Skeletal muscle satellite cell (primary cell): ENCODE measurements at regions not wholly inside any gene's neighbourhood (a gene's known extent, or its start where the extent isn't known, plus 50 kb on each side); places are given as distances from the start of the nearest gene placed in this dataset.

Source experiments
- H3K27me3 ChIP-seq: 2 replicates; pipeline ENCODE4 v1.7.0; 2013; ENCODE audit warnings: low read length; ENCODE audit not compliant: control insufficient read depth, insufficient read depth
- H3K36me3 ChIP-seq: 2 replicates; pipeline ENCODE4 v1.7.0; 2013; ENCODE audit warnings: mild to moderate bottlenecking, control low read depth, low read length; ENCODE audit not compliant: insufficient read depth
- H3K4me1 ChIP-seq: 2 replicates; pipeline ENCODE4 v1.7.0; 2013; ENCODE audit warnings: low read length; ENCODE audit not compliant: control insufficient read depth, insufficient read depth
- H3K4me2 ChIP-seq: 2 replicates; pipeline ENCODE4 v1.7.0; 2013; ENCODE audit warnings: mild to moderate bottlenecking, low read length
- H3K4me3 ChIP-seq: 2 replicates; pipeline ENCODE4 v1.7.0; 2013; ENCODE audit warnings: low read length
- H3K9ac ChIP-seq: 2 replicates; pipeline ENCODE4 v1.7.0; 2013; ENCODE audit warnings: mild to moderate bottlenecking, low read depth, low read length, moderate library complexity
- H3K9me3 ChIP-seq: replicated peaks from 2 replicates; pipeline ENCODE4 v1.7.0; 2013; ENCODE audit warnings: mild to moderate bottlenecking, control low read depth, low read length

GRCh38 chr13:42658019-42658418 is 84.1 kb downstream of the TNFSF11 start:
- Histone ChIP-seq H3K4me3 (no peak overlapping the region), H3K9ac (no peak overlapping the region), H3K9me3 (no peaks in the 10 kb centered on the region), H3K36me3 (no peaks in the 10 kb centered on the region), H3K4me1 (no peaks in the 10 kb centered on the region), H3K4me2 (no peak overlapping the region), H3K27me3 (peaks cover 81% of the 10 kb centered on the region)

- Histone ChIP-seq H3K4me2 (no peak overlapping the region), H3K9me3 (no peaks in the 10 kb centered on the region), H3K9ac (no peak overlapping the region), H3K4me1 (no peaks in the 10 kb centered on the region), H3K36me3 (no peaks in the 10 kb centered on the region), H3K4me3 (no peak overlapping the region), H3K27me3 (peaks cover 79% of the 10 kb centered on the region)
Observed at GRCh38 chr13:42660333-42660965, 86.5 kb downstream of the TNFSF11 start.

- H3K4me3 ChIP-seq, result no peak overlapping the region
- peaks cover 38% of the 10 kb centered on the region for H3K27me3 ChIP-seq
Observed at GRCh38 chr13:42667638-42668037, 93.7 kb downstream of the TNFSF11 start.

GRCh38 chr13:42671502-42671901 is 97.5 kb downstream of the TNFSF11 start:
- peaks cover 29% of the 10 kb centered on the region for H3K27me3 ChIP-seq
- peaks cover 3% of the 10 kb centered on the region for H3K9me3 ChIP-seq
- H3K4me1 ChIP-seq, result no peaks in the 10 kb centered on the region
- no peaks in the 10 kb centered on the region for H3K36me3 ChIP-seq
- no peak overlapping the region for H3K9ac ChIP-seq
- H3K4me2 ChIP-seq, result no peak overlapping the region
- no peak overlapping the region for H3K4me3 ChIP-seq

More at GRCh38 chr13:42667638-42668037, 93.7 kb downstream of the TNFSF11 start:
- H3K4me2 ChIP-seq, result no peak overlapping the region
- no peaks in the 10 kb centered on the region for H3K4me1 ChIP-seq
- peaks cover 3% of the 10 kb centered on the region for H3K9me3 ChIP-seq
- H3K36me3 ChIP-seq, result no peaks in the 10 kb centered on the region
- no peak overlapping the region for H3K9ac ChIP-seq

GRCh38 chr13:42673677-42674076 is 99.7 kb downstream of the TNFSF11 start:
- no peak overlapping the region for H3K4me3 ChIP-seq
- H3K9ac ChIP-seq, result no peak overlapping the region
- no peaks in the 10 kb centered on the region for H3K4me1 ChIP-seq
- H3K9me3 ChIP-seq, result no peaks in the 10 kb centered on the region
- H3K4me2 ChIP-seq, result no peak overlapping the region
- H3K27me3 ChIP-seq, result peaks cover 41% of the 10 kb centered on the region
- no peaks in the 10 kb centered on the region for H3K36me3 ChIP-seq

- Histone ChIP-seq H3K9me3 (no peaks in the 10 kb centered on the region), H3K9ac (no peak overlapping the region), H3K27me3 (peaks cover 35% of the 10 kb centered on the region), H3K4me1 (no peaks in the 10 kb centered on the region), H3K4me3 (no peak overlapping the region), H3K36me3 (no peaks in the 10 kb centered on the region), H3K4me2 (no peak overlapping the region)
Observed at GRCh38 chr13:42680748-42681147, 100.6 kb upstream of the FAM216B start.

- no peak overlapping the region for H3K4me3 ChIP-seq
- peaks cover 35% of the 10 kb centered on the region for H3K27me3 ChIP-seq
- H3K4me2 ChIP-seq, result no peak overlapping the region
- H3K4me1 ChIP-seq, result no peaks in the 10 kb centered on the region
- H3K36me3 ChIP-seq, result no peaks in the 10 kb centered on the region
- H3K9ac ChIP-seq, result no peak overlapping the region
- no peaks in the 10 kb centered on the region for H3K9me3 ChIP-seq
Observed at GRCh38 chr13:42681326-42682100, 99.9 kb upstream of the FAM216B start.

- H3K36me3 ChIP-seq, result no peaks in the 10 kb centered on the region
- peaks cover 25% of the 10 kb centered on the region for H3K27me3 ChIP-seq
- H3K4me3 ChIP-seq, result no peak overlapping the region
- H3K4me1 ChIP-seq, result no peaks in the 10 kb centered on the region
- H3K4me2 ChIP-seq, result no peak overlapping the region
- H3K9ac ChIP-seq, result no peak overlapping the region
- H3K9me3 ChIP-seq, result no peaks in the 10 kb centered on the region
Observed at GRCh38 chr13:42684226-42684625, 97.2 kb upstream of the FAM216B start.

GRCh38 chr13:42685751-42686150 is 95.6 kb upstream of the FAM216B start:
- Histone ChIP-seq H3K9me3 (no peaks in the 10 kb centered on the region), H3K4me3 (no peak overlapping the region), H3K4me2 (no peak overlapping the region), H3K36me3 (no peaks in the 10 kb centered on the region), H3K4me1 (no peaks in the 10 kb centered on the region), H3K27me3 (peaks cover 19% of the 10 kb centered on the region), H3K9ac (no peak overlapping the region)

- Histone ChIP-seq H3K4me2 (no peak overlapping the region), H3K4me1 (no peaks in the 10 kb centered on the region), H3K9ac (no peak overlapping the region), H3K9me3 (no peaks in the 10 kb centered on the region), H3K36me3 (no peaks in the 10 kb centered on the region), H3K27me3 (peaks cover 15% of the 10 kb centered on the region), H3K4me3 (no peak overlapping the region)
Observed at GRCh38 chr13:42686165-42686564, 95.2 kb upstream of the FAM216B start.

GRCh38 chr13:42688821-42689220 is 92.6 kb upstream of the FAM216B start:
- Histone ChIP-seq H3K36me3 (no peaks in the 10 kb centered on the region), H3K27me3 (peaks cover 11% of the 10 kb centered on the region), H3K4me2 (no peak overlapping the region), H3K4me1 (no peaks in the 10 kb centered on the region), H3K9me3 (no peaks in the 10 kb centered on the region), H3K4me3 (no peak overlapping the region), H3K9ac (no peak overlapping the region)

GRCh38 chr13:42696191-42696590 is 85.2 kb upstream of the FAM216B start:
- Histone ChIP-seq H3K4me1 (peaks cover 8% of the 10 kb centered on the region), H3K4me3 (no peak overlapping the region), H3K9ac (no peak overlapping the region), H3K9me3 (no peaks in the 10 kb centered on the region), H3K4me2 (no peak overlapping the region), H3K27me3 (peaks cover 15% of the 10 kb centered on the region), H3K36me3 (no peaks in the 10 kb centered on the region)
